Right hindlimb (tissue), 1 donor: ENCODE measurements at regions not wholly inside any gene's neighbourhood (a gene's known extent, or its start where the extent isn't known, plus 50 kb on each side); places are given as distances from the start of the nearest gene placed in this dataset.

Source experiments
- DNase-seq: peaks from one replicate; pipeline ENCODE4 v3.0.0-alpha.2; 2018

- DNase-seq: no peak
Observed at GRCh38 chr2:118738106-118738505, 109.3 kb downstream of the EN1 start.

GRCh38 chr2:118737684-118738083 is 109.8 kb downstream of the EN1 start:
- no peak for DNase-seq

DNA sequence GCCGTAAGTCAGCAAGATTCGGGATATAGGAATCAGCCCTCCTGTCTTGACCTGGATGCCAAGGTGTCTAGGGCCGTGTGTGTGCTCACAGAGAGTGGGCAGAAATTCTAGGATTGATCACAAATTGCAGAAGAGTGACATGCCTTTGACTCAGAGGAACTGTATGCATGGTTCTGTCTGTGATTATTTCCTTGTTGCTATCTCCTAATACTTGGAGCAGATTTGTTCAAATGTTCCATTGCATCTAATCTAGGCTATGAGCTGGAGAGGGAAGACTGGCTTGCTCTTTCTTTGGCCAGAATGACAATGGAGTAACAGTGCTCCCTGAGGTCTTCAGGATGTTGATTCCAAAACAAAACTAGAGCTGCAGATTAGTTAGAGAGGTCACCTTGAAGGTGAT is 115.0 kb downstream of the EN1 start:
- DNase-seq: no peak

- no peak for DNase-seq
Observed at GRCh38 chr2:118731413-118731812, 116.0 kb downstream of the EN1 start.

GRCh38 chr2:118730405-118730804 is 117.0 kb downstream of the EN1 start:
- no peak for DNase-seq

GRCh38 chr2:118729760-118730159 is 117.7 kb downstream of the EN1 start:
- DNase-seq: no peak

DNA sequence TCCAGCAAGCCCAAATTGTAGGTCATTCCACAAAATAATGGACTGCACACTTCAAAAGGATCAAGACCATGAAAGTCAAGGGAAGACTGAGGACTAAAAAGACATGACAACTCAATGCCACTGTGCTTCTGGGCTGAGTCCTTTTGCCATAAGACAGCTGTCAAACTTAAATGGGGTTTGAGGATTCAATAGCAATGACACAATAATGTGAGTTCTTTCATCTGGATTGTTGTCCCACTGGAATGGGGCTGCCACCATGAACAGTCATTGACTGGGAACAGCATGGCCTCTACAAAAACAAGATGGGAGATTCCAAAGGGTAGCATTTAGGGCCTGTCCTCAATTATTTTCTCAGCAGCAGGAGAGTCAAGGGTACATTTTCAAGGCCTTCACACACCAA is 118.5 kb downstream of the EN1 start:
- no peak for DNase-seq

- no peak for DNase-seq
Observed at GRCh38 chr2:118726821-118727220, 120.6 kb downstream of the EN1 start.

- no peak for DNase-seq
Observed at GRCh38 chr2:118723394-118723793, 124.1 kb downstream of the EN1 start.

DNA sequence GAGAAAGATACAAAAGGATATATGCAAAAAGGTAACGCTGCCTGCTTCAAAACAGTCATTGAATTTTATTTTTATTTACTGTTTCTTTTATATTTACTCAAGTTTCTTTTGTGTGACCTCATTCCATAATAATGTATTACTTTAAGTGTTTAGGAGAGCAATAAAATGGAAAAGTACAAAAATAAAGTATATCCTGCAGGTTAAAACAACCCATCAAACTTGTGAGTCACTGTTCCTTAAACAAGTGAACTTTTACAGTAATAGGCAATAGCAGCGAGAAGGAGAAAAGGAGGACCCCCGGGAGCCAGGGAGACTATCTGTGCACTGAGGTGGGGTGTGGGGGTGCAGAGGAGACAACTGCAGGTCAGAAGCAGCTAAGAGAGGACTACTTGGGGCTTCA is 124.5 kb downstream of the EN1 start:
- DNase-seq: no peak

DNA sequence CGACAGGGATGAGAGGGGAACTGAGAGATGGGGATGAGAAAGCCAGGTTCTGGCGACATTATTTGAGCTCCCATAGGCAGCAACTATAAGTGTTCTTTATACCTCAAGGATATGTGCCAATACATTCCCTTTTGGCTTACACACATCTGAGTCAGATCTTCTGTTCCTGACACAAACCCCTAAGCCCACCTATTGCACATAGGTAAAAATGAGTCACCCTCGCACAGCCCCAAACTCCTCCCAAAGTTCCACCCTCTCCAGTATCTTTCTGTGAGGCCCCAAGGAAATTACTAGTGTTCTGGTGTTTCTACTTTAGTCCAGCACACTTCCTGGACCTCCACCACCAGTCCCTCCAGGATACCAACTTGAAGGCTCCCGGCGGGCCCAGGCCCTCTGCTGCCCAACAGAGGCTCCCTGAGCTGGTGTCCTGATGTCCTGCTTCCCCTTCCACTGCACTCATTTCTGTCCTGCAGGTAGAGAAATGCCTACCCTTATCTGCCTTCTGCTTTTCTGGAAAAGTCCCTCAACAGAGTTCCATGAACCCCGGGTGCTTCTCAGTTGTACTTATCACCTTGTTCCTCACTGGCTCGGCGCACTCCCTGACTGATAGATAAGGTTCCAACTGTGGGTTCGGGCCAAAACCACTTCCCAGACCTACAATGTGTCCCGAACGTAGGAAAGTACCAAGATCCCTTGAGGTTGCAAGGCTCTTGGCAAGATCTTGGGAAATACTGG is 125.5 kb downstream of the EN1 start:
- no peak for DNase-seq

- no peak for DNase-seq
Observed at GRCh38 chr2:118720866-118721265, 126.6 kb downstream of the EN1 start.

DNA sequence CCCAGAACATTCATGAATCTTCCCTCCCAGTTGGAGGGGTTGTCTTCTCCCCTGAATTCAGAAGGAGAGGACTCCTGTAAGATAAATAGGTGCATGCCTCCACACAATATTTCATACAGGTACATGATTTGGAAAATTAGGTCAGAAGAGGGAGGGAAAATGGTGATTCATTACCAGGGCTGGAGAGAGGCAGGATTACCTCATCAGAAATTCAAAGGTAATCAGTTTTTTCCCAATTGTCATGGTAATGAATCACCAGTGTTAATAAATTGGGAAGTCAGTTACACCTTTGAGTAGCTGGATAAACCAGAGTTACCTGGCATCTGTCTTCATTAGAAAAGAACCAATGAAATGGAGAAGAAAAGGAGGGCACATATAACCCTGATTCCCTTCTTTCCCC is 128.5 kb downstream of the EN1 start:
- no peak for DNase-seq

GRCh38 chr2:118716102-118716501 is 131.3 kb downstream of the EN1 start:
- no peak for DNase-seq

GRCh38 chr2:118714118-118714517 is 133.3 kb downstream of the EN1 start:
- no peak for DNase-seq

DNA sequence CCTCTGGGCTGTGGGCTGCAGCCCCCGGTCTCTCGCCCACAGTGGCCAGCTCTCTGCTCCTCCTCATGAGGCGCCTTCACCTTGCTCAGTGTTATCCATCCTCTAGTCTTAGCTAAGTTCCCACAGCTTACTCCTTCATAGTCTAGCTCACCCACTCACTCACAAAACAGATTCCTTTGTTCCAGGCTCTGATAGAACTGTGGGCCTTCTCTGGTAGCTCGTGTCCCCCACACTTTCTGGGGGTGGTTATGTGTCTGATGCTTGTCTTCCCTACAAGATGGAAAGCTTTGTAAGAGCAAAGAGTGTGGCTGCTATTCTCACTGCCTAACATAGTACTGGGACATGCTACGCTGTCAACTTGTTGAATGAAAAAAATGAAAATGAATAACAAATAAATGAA is 135.8 kb downstream of the EN1 start:
- no peak for DNase-seq

- DNase-seq: no peak
Observed at GRCh38 chr2:118710481-118710880, 137.0 kb downstream of the EN1 start.

- DNase-seq: no peak
Observed at GRCh38 chr2:118709786-118710185, 137.7 kb downstream of the EN1 start.

DNA sequence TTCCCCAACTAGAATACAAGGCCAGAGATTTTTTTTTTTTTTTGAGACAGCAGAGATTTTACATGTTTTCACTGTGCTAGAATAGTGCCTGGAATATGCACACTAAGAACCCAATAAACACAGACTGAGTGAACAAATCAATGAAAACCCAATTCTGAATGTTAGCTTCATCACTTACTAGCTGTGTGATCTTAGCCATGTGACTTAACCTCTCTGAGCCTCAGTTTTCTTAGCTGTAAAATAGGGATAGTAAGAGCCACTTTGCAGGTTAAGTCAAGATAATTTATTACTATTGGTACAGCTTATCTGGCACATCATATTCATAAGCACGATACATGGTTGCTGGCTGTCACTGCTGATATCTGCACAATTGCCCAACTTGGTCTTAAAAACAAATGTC is 140.6 kb downstream of the EN1 start:
- no peak for DNase-seq

- no peak for DNase-seq
Observed at GRCh38 chr2:118706371-118706770, 141.1 kb downstream of the EN1 start.

- DNase-seq: no peak
Observed at GRCh38 chr2:118705032-118705431, 142.4 kb downstream of the EN1 start.

GRCh38 chr2:118699447-118700175 is 147.8 kb downstream of the EN1 start:
- DNase-seq: no peak

DNA sequence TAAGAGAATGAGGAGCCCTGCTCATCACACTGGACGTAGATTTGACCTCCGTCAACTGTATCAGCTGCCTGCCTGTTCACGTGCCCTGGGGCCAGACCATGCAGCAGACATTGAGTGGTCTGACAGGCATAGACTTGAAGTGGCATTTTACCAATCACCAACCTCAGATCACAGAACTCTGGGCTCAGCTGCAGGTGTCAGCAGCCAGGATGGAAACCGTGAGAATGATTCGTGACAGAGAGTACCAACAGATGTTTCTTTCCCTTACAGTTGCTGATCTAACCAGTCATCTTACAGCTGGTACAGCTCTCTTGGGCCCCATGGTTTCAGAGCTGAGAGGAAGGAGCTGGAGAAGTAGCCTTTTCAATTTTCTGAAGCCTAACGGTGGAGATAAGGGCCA is 148.9 kb downstream of the EN1 start:
- DNase-seq: no peak

DNA sequence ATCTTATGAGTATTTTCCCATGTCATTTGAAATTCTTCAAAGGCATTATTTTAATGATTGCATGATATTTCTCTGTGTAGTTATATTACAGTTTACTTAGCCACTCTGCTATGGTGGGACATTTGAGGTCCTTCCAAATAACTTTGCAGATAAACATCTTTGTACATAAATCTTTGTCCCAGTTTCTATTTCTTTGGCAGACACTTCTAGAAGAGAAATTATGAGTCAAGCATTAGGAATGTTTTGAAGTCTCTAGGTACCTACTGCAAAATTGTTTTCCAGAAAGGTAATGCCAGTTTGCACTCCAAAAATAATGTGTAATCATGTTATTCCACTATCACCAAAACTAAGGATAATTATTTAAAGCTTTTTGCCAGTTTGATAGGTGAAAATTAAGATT is 149.7 kb downstream of the EN1 start:
- no peak for DNase-seq
